IMR-90 (cell line): ENCODE measurements at regions not wholly inside any gene's neighbourhood (a gene's known extent, or its start where the extent isn't known, plus 50 kb on each side); places are given as distances from the start of the nearest gene placed in this dataset.

Experiments
- ATAC-seq: fragments of 200-7000 bp; cut with Tn5 transposase; 2 replicates; pipeline ENCODE4 v1.9.1; 2020; ENCODE audit warnings: low read depth, mild to moderate bottlenecking, moderate library complexity
- BruUV-seq: library from RNA; stranded (reverse); fragments of 400-500 nt; replicated peaks from 2 replicates; lab custom pipeline; 2021; lab: Mats Ljungman, UMichigan
- CTCF ChIA-PET: fragments of 300-600 bp; formaldehyde crosslinking; extraction: SDS; loops from one replicate; lab custom pipeline; 2021; ENCODE audit warnings: antibody characterized with exemption; lab: Yijun Ruan, JAX
- POLR2A ChIA-PET: fragments of 300-600 bp; sonication (Branson Sonifier 250); formaldehyde crosslinking; loops from one replicate; lab custom pipeline; 2022; ENCODE audit warnings: antibody characterized with exemption; ENCODE audit not compliant: unreplicated experiment; lab: Charles Lee
- DNase-seq: peaks from one replicate; pipeline ENCODE4 v3.0.0; 2013
- H2AFZ ChIP-seq: replicated peaks from 2 replicates; pipeline ENCODE3; 2013; ENCODE audit warnings: low read length, mild to moderate bottlenecking; ENCODE audit not compliant: poor library complexity
- H2AK5ac ChIP-seq: 2 replicates; pipeline ENCODE4 v1.6.1; 2013; ENCODE audit warnings: low read depth, low read length, inconsistent platforms
- H2AK9ac ChIP-seq: replicated peaks from 2 replicates; pipeline ENCODE3; 2013; ENCODE audit warnings: mild to moderate bottlenecking, low read depth, low read length, moderate library complexity; ENCODE audit not compliant: poor library complexity
- H2BK120ac ChIP-seq: 2 replicates; pipeline ENCODE4 v1.6.1; 2013; ENCODE audit warnings: low read depth, low read length, inconsistent platforms
- H2BK15ac ChIP-seq: 3 replicates; pipeline ENCODE4 v1.6.1; 2013; ENCODE audit warnings: low read depth, low read length, inconsistent platforms
- H2BK20ac ChIP-seq: 2 replicates; pipeline ENCODE4 v1.6.1; 2013; ENCODE audit warnings: low read depth, mild to moderate bottlenecking, inconsistent platforms, low read length, moderate library complexity
- H2BK5ac ChIP-seq: 2 replicates; pipeline ENCODE4 v1.6.1; 2013; ENCODE audit warnings: mild to moderate bottlenecking, low read depth, low read length, inconsistent platforms; ENCODE audit not compliant: poor library complexity, severe bottlenecking
- H3K14ac ChIP-seq: replicated peaks from 2 replicates; pipeline ENCODE4 v1.6.1; 2013; ENCODE audit warnings: low read depth, low read length, inconsistent platforms
- H3K18ac ChIP-seq: 2 replicates; pipeline ENCODE4 v1.6.1; 2013; ENCODE audit warnings: low read depth, low read length, control low read depth
- H3K23ac ChIP-seq: 2 replicates; pipeline ENCODE4 v1.6.1; 2013; ENCODE audit warnings: low read depth, low read length, inconsistent platforms
- H3K27ac ChIP-seq: 2 replicates; pipeline ENCODE4 v1.5.1; 2013; ENCODE audit warnings: mild to moderate bottlenecking, control low read depth, low read length; ENCODE audit not compliant: insufficient read depth
- H3K27me3 ChIP-seq: 2 replicates; pipeline ENCODE4 v1.6.1; 2013; ENCODE audit warnings: low read length; ENCODE audit not compliant: control insufficient read depth, insufficient read depth
- H3K36me3 ChIP-seq: 2 replicates; pipeline ENCODE4 v1.6.1; 2013; ENCODE audit warnings: low read length, mixed read lengths; ENCODE audit not compliant: control insufficient read depth, insufficient read depth
- H3K4ac ChIP-seq: 2 replicates; pipeline ENCODE4 v1.6.1; 2013; ENCODE audit warnings: low read depth, low read length, inconsistent platforms
- H3K4me1 ChIP-seq: 2 replicates; pipeline ENCODE4 v1.6.1; 2013; ENCODE audit warnings: low read length, mixed read lengths; ENCODE audit not compliant: control insufficient read depth, insufficient read depth
- H3K4me2 ChIP-seq: 2 replicates; pipeline ENCODE4 v1.6.1; 2013; ENCODE audit warnings: low read depth, mild to moderate bottlenecking, control low read depth, low read length, moderate library complexity
- H3K4me3 ChIP-seq: 2 replicates; pipeline ENCODE4 v1.5.1; 2013; ENCODE audit warnings: low read depth, mild to moderate bottlenecking, control low read depth, low read length, moderate library complexity; ENCODE audit not compliant: insufficient read depth
- H3K56ac ChIP-seq: 2 replicates; pipeline ENCODE4 v1.6.1; 2013; ENCODE audit warnings: low read length, inconsistent platforms; ENCODE audit not compliant: insufficient read depth; ENCODE audit errors: extremely low read depth
- H3K79me1 ChIP-seq, 2 experiments: 2 replicates each; pipeline ENCODE4 v1.6.1; 2013; ENCODE audit warnings: low read length in 2 of 2, inconsistent platforms in 1 of 2, low read depth in 1 of 2
- H3K9ac ChIP-seq: 2 replicates; pipeline ENCODE4 v1.6.1; 2013; ENCODE audit warnings: low read depth, low read length, control low read depth
- H3K9me1 ChIP-seq: 2 replicates; pipeline ENCODE4 v1.6.1; 2013; ENCODE audit warnings: low read length, inconsistent platforms; ENCODE audit not compliant: insufficient read depth
- H3K9me3 ChIP-seq: 2 replicates; pipeline ENCODE4 v1.6.1; 2013; ENCODE audit warnings: low read length; ENCODE audit not compliant: control insufficient read depth, insufficient read depth
- H4K20me1 ChIP-seq: 2 replicates; pipeline ENCODE4 v1.6.1; 2013; ENCODE audit warnings: low read length, inconsistent platforms; ENCODE audit not compliant: insufficient read depth
- H4K5ac ChIP-seq: 2 replicates; pipeline ENCODE4 v1.6.1; 2013; ENCODE audit warnings: mild to moderate bottlenecking, low read depth, low read length, control low read depth
- H4K8ac ChIP-seq, 2 experiments: 2 replicates each; pipeline ENCODE4 v1.6.1; 2013; ENCODE audit warnings: low read depth in 2 of 2, low read length in 2 of 2, control low read depth in 1 of 2, inconsistent platforms in 1 of 2
- H4K91ac ChIP-seq: 2 replicates; pipeline ENCODE4 v1.6.1; 2013; ENCODE audit warnings: low read depth, low read length, inconsistent platforms; ENCODE audit not compliant: insufficient read depth
- BHLHE40 ChIP-seq: fragments of 150-350 bp; IDR thresholded peaks from 2 replicates; pipeline ENCODE4 v1.6.1; 2016; ENCODE audit warnings: mild to moderate bottlenecking, low read depth, low read length
- CEBPB ChIP-seq: IDR thresholded peaks from 2 replicates; pipeline ENCODE4 v1.6.1; 2012; ENCODE audit warnings: low read depth, low read length, improper control_type of control experiment
- CHD1 ChIP-seq: IDR thresholded peaks from 2 replicates; pipeline ENCODE4 v1.6.1; 2012; ENCODE audit warnings: low read depth, low read length, improper control_type of control experiment
- FOS ChIP-seq: fragments of 150-350 bp; IDR thresholded peaks from 2 replicates; pipeline ENCODE4 v1.6.1; 2016; ENCODE audit warnings: low read depth, low read length
- MAFK ChIP-seq: IDR thresholded peaks from 2 replicates; pipeline ENCODE4 v1.6.1; 2012; ENCODE audit warnings: low read depth, low read length, improper control_type of control experiment
- MAZ ChIP-seq: IDR thresholded peaks from 2 replicates; pipeline ENCODE4 v1.6.1; 2012; ENCODE audit warnings: low read depth, mild to moderate bottlenecking, low read length, improper control_type of control experiment, moderate library complexity, borderline replicate concordance
- MXI1 ChIP-seq: IDR thresholded peaks from 2 replicates; pipeline ENCODE4 v1.6.1; 2012; ENCODE audit warnings: low read depth, mild to moderate bottlenecking, low read length, moderate library complexity, borderline replicate concordance
- NFE2L2 ChIP-seq: fragments of 150-350 bp; IDR thresholded peaks from 2 replicates; pipeline ENCODE4 v1.6.1; 2016; ENCODE audit warnings: low read depth, mild to moderate bottlenecking, low read length
- POLR2A ChIP-seq: IDR thresholded peaks from 2 replicates; pipeline ENCODE4 v1.6.1; 2012; ENCODE audit warnings: mild to moderate bottlenecking, low read depth, low read length
- RAD21 ChIP-seq: IDR thresholded peaks from 2 replicates; pipeline ENCODE4 v1.6.1; 2012; ENCODE audit warnings: low read length, improper control_type of control experiment
- RCOR1 ChIP-seq: IDR thresholded peaks from 2 replicates; pipeline ENCODE4 v1.6.1; 2012; ENCODE audit warnings: mild to moderate bottlenecking, low read length, improper control_type of control experiment; ENCODE audit not compliant: insufficient replicate concordance
- RFX5 ChIP-seq: IDR thresholded peaks from 2 replicates; pipeline ENCODE4 v1.8.0; 2012; ENCODE audit warnings: low read depth, mild to moderate bottlenecking, low read length, moderate library complexity
- SMC3 ChIP-seq: fragments of 150-350 bp; IDR thresholded peaks from 2 replicates; pipeline ENCODE4 v1.6.1; 2016; ENCODE audit warnings: low read depth, mild to moderate bottlenecking, antibody characterized with exemption, low read length, moderate library complexity
- dilution Hi-C: fragments of 300-500 bp; cut with HindIII; formaldehyde crosslinking; loops from one replicate; pipeline ENCODE4 v1.14.3; 2018; ENCODE audit warnings: low sequenced_read_pairs; ENCODE audit not compliant: unreplicated experiment
- in situ Hi-C: fragments of 300-500 bp; cut with MboI; formaldehyde crosslinking; loops from 3 replicates; pipeline ENCODE4 v1.14.3; 2019; ENCODE audit warnings: low sequenced_read_pairs, inconsistent platforms, mixed read lengths
- intact Hi-C: fragments of 100-400 bp; cut with micrococcal nuclease; formaldehyde crosslinking; loops from 2 replicates; pipeline ENCODE4 v1.10.0; 2022
- TF ChIP-seq, protein P1 (sequence below): fragments of 150-350 bp; IDR thresholded peaks from 2 replicates; pipeline ENCODE4 v1.6.1; 2016; ENCODE audit warnings: low read depth, mild to moderate bottlenecking, low read length, moderate library complexity, borderline replicate concordance
- TF ChIP-seq, protein P2 (sequence below): fragments of 150-350 bp; IDR thresholded peaks from 2 replicates; pipeline ENCODE4 v1.6.1; 2017; ENCODE audit warnings: mild to moderate bottlenecking, antibody characterized with exemption, low read length, low read depth
- TF ChIP-seq, protein P3 (sequence below): conservative IDR thresholded peaks from 2 replicates; pipeline ENCODE4 v1.5.1; 2012; ENCODE audit warnings: mild to moderate bottlenecking, low read depth, low read length, improper control_type of control experiment

DNA sequence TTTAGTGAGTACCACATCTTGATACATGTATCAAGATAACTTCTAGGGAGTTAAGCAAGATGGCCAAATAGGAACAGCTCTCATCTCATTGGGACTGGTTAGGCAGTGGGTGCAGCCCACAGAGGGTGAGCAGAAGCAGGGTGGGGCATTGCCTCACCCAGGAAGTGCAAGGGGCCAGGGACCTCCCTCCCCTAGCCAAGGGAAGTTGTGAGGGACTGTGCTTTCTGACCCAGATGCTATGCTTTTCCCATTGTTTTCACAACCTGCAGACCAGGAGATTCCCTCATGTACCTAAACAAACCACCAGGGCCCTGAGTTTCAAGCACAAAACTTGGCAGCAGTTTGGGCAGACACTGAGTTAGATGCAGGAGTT lies 665.0 kb upstream of the CBLB start:
- no peak for DNase-seq
- H3K14ac ChIP-seq: peak overlapping the region; percentile 51; the same call in 1 of the 2 replicates
- H3K56ac ChIP-seq: no peak overlapping the region
- no peak overlapping the region for H2AK5ac ChIP-seq
- TF ChIP-seq RCOR1 (no peak), NFE2L2 (no peak), BHLHE40 (no peak), MXI1 (no peak), MAZ (no peak), RAD21 (no peak), POLR2A (no peak), SMC3 (no peak), CEBPB (no peak), FOS (no peak), MAFK (no peak), RFX5 (no peak), CHD1 (no peak)
- TF ChIP-seq, protein P1, sequence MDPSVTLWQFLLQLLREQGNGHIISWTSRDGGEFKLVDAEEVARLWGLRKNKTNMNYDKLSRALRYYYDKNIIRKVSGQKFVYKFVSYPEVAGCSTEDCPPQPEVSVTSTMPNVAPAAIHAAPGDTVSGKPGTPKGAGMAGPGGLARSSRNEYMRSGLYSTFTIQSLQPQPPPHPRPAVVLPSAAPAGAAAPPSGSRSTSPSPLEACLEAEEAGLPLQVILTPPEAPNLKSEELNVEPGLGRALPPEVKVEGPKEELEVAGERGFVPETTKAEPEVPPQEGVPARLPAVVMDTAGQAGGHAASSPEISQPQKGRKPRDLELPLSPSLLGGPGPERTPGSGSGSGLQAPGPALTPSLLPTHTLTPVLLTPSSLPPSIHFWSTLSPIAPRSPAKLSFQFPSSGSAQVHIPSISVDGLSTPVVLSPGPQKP: no peak
- TF ChIP-seq, protein P2, sequence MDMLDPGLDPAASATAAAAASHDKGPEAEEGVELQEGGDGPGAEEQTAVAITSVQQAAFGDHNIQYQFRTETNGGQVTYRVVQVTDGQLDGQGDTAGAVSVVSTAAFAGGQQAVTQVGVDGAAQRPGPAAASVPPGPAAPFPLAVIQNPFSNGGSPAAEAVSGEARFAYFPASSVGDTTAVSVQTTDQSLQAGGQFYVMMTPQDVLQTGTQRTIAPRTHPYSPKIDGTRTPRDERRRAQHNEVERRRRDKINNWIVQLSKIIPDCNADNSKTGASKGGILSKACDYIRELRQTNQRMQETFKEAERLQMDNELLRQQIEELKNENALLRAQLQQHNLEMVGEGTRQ: no peak
- TF ChIP-seq, protein P3, sequence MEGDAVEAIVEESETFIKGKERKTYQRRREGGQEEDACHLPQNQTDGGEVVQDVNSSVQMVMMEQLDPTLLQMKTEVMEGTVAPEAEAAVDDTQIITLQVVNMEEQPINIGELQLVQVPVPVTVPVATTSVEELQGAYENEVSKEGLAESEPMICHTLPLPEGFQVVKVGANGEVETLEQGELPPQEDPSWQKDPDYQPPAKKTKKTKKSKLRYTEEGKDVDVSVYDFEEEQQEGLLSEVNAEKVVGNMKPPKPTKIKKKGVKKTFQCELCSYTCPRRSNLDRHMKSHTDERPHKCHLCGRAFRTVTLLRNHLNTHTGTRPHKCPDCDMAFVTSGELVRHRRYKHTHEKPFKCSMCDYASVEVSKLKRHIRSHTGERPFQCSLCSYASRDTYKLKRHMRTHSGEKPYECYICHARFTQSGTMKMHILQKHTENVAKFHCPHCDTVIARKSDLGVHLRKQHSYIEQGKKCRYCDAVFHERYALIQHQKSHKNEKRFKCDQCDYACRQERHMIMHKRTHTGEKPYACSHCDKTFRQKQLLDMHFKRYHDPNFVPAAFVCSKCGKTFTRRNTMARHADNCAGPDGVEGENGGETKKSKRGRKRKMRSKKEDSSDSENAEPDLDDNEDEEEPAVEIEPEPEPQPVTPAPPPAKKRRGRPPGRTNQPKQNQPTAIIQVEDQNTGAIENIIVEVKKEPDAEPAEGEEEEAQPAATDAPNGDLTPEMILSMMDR: no peak
- no peak overlapping the region for H3K4me2 ChIP-seq
- H2AFZ ChIP-seq: no peak overlapping the region
- intact Hi-C loops: no loop called here
- H4K91ac ChIP-seq: no peak overlapping the region
- no peaks in the 10 kb centered on the region for H3K36me3 ChIP-seq
- no peaks in the 10 kb centered on the region for H3K9me3 ChIP-seq
- ChIA-PET CTCF (no interaction called here), POLR2A (no interaction called here)
- H3K23ac ChIP-seq: no peak overlapping the region
- H3K9me1 ChIP-seq: no peaks in the 10 kb centered on the region
- in situ Hi-C loops: no loop called here
- BruUV-seq: no TSS peak
- no peak overlapping the region for H2BK5ac ChIP-seq
- no peaks in the 10 kb centered on the region for H3K79me1 ChIP-seq
- no peak overlapping the region for H2BK120ac ChIP-seq
- H2BK20ac ChIP-seq: no peak overlapping the region
- dilution Hi-C loops: no loop called here
- H4K8ac ChIP-seq: no peak overlapping the region
- H4K20me1 ChIP-seq: no peaks in the 10 kb centered on the region
- no peak overlapping the region for H3K4ac ChIP-seq
- no peak overlapping the region for H2BK15ac ChIP-seq
- no peaks in the 10 kb centered on the region for H3K27me3 ChIP-seq
- H3K4me3 ChIP-seq: no peak overlapping the region
- H2AK9ac ChIP-seq: no peak overlapping the region
- no peak overlapping the region for H4K5ac ChIP-seq
- no peaks in the 10 kb centered on the region for H3K4me1 ChIP-seq
- H3K9ac ChIP-seq: no peak overlapping the region
- no peak overlapping the region for H3K27ac ChIP-seq
- ATAC-seq: no peak
- H3K18ac ChIP-seq: no peak overlapping the region
